ENCODE measurements at regions not wholly inside any gene's neighbourhood (a gene's known extent, or its start where the extent isn't known, plus 50 kb on each side); places are given as distances from the start of the nearest gene placed in this dataset.

DNA sequence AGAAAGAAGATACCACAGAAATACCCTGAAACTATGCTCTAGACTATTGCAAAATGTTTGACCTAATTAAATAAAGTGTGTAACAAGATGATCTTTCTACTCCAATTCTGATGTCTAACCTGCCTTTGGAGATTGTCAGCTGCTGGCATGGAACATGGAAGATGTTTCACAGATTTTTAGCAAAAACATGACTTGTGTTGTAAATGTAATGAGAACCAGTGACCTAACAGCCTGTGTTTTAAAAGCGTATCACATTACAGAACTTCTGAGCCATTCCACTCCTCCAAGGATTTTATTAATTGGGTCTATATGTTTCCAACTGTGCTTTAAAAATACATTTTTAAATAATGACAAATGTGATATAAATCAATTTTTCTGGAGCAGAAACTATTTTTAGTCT is 526.3 kb upstream of the SEMA3D start:
- Mint-ChIP-seq H3K36me3 (ENCODE audit: insufficient read depth, unreplicated experiment) (no peaks in the 10 kb centered on the region), H3K27ac (ENCODE audit: unreplicated experiment) (no peak overlapping the region), H3K4me3 (ENCODE audit: unreplicated experiment) (no peak overlapping the region), H3K9me3 (ENCODE audit: unreplicated experiment) (no peaks in the 10 kb centered on the region), H3K4me1 (ENCODE audit: low read depth, unreplicated experiment) (no peaks in the 10 kb centered on the region), H3K27me3 (ENCODE audit: insufficient read depth, unreplicated experiment) (no peaks in the 10 kb centered on the region)
- Histone ChIP-seq H3K4me1 (no peaks in the 10 kb centered on the region), H3K27me3 (replicated peaks; ENCODE audit: control insufficient read depth, insufficient read depth, low read length) (no peaks in the 10 kb centered on the region), H3K9me3 (no peaks in the 10 kb centered on the region), H3K36me3 (ENCODE audit: control insufficient read depth, insufficient read depth, low read length) (no peaks in the 10 kb centered on the region), H3K4me3 (ENCODE audit: low read depth, low read length) (no peak overlapping the region)
- CTCF ChIA-PET = no interaction called here
- POLR2A ChIA-PET = no interaction called here
- TF ChIP-seq, protein P1, sequence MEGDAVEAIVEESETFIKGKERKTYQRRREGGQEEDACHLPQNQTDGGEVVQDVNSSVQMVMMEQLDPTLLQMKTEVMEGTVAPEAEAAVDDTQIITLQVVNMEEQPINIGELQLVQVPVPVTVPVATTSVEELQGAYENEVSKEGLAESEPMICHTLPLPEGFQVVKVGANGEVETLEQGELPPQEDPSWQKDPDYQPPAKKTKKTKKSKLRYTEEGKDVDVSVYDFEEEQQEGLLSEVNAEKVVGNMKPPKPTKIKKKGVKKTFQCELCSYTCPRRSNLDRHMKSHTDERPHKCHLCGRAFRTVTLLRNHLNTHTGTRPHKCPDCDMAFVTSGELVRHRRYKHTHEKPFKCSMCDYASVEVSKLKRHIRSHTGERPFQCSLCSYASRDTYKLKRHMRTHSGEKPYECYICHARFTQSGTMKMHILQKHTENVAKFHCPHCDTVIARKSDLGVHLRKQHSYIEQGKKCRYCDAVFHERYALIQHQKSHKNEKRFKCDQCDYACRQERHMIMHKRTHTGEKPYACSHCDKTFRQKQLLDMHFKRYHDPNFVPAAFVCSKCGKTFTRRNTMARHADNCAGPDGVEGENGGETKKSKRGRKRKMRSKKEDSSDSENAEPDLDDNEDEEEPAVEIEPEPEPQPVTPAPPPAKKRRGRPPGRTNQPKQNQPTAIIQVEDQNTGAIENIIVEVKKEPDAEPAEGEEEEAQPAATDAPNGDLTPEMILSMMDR (IDR thresholded peaks at IDR 0.05; ENCODE audit: insufficient read depth in 1 of 2, low read depth in 1 of 2, low read length in 1 of 2, severe bottlenecking in 1 of 2, unreplicated experiment in 1 of 2) = no peak
- no TSS peak for BruUV-seq (replicated peaks)
- intact Hi-C loops (cut with micrococcal nuclease; ENCODE audit: unreplicated experiment) = no loop called here
- DNase-seq = no peak

DNA sequence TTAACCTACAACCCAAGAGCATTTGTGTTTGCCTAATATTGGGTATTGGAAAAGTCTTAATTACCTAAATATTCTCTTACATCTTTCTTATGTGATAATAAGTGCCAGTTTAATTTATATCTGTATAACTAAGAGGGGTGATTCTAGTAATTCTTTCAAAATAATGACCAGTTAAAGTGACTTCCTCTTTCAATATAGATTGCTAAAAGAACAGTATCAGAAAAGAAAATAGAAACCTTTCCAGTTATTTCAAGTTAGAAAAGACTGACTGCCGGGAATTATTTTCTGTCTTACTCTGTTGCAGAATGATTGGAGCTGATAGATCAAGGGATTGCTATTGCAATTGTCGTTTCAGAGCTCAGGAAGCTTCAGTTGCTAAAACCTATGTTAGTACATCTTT is 525.0 kb upstream of the SEMA3D start:
- POLR2A ChIA-PET = no interaction called here
- no TSS peak for BruUV-seq (replicated peaks)

DNA sequence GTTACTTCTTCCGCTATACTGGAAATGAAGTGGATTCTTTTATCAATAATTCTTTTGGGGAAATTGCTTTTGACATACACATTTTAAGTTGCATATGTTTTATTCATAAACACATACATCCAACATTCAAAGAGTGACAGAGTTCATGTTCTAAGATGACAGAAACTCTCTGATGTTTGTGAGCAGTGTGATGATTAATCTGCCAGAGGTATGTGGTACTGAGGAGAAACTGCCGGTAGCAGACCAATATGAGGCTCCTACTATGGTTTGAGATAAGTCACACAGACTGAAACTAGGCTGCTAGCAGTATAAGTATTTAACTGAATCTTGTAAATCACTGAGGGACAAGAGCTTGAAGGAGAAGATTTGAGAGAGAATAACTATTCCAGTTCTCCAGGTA is 524.1 kb upstream of the SEMA3D start:
- Mint-ChIP-seq H3K4me3 (ENCODE audit: unreplicated experiment) (no peak overlapping the region), H3K27me3 (ENCODE audit: insufficient read depth, unreplicated experiment) (no peaks in the 10 kb centered on the region), H3K4me1 (ENCODE audit: low read depth, unreplicated experiment) (no peaks in the 10 kb centered on the region), H3K9me3 (ENCODE audit: unreplicated experiment) (no peaks in the 10 kb centered on the region), H3K27ac (ENCODE audit: unreplicated experiment) (no peak overlapping the region), H3K36me3 (ENCODE audit: insufficient read depth, unreplicated experiment) (no peaks in the 10 kb centered on the region)
- Histone ChIP-seq H3K36me3 (ENCODE audit: control insufficient read depth, insufficient read depth, low read length) (no peaks in the 10 kb centered on the region), H3K4me1 (no peaks in the 10 kb centered on the region), H3K9me3 (no peaks in the 10 kb centered on the region), H3K4me3 (ENCODE audit: low read depth, low read length) (no peak overlapping the region), H3K27me3 (replicated peaks; ENCODE audit: control insufficient read depth, insufficient read depth, low read length) (no peaks in the 10 kb centered on the region)
- DNase-seq = no peak
- TF ChIP-seq, protein P1 (IDR thresholded peaks at IDR 0.05; ENCODE audit: insufficient read depth in 1 of 2, low read depth in 1 of 2, low read length in 1 of 2, severe bottlenecking in 1 of 2, unreplicated experiment in 1 of 2) = no peak
- BruUV-seq (replicated peaks) = no TSS peak
- ChIA-PET CTCF (interaction anchor here (0.5 kb wide), 1 partner anchor 293 kb away, joined by 5 read pairs; no protein-coding TSS in a partner anchor), POLR2A (no interaction called here)
- intact Hi-C loops (cut with micrococcal nuclease; ENCODE audit: unreplicated experiment) = no loop called here

More for the DNA sequence above, 525.0 kb upstream of the SEMA3D start:
- Mint-ChIP-seq H3K27ac (ENCODE audit: unreplicated experiment) (no peak overlapping the region), H3K36me3 (ENCODE audit: insufficient read depth, unreplicated experiment) (no peaks in the 10 kb centered on the region), H3K4me1 (ENCODE audit: low read depth, unreplicated experiment) (no peaks in the 10 kb centered on the region), H3K27me3 (ENCODE audit: insufficient read depth, unreplicated experiment) (no peaks in the 10 kb centered on the region), H3K4me3 (ENCODE audit: unreplicated experiment) (no peak overlapping the region), H3K9me3 (ENCODE audit: unreplicated experiment) (no peaks in the 10 kb centered on the region)
- Histone ChIP-seq H3K4me3 (ENCODE audit: low read depth, low read length) (no peak overlapping the region), H3K27me3 (replicated peaks; ENCODE audit: control insufficient read depth, insufficient read depth, low read length) (no peaks in the 10 kb centered on the region), H3K9me3 (no peaks in the 10 kb centered on the region), H3K4me1 (no peaks in the 10 kb centered on the region), H3K36me3 (ENCODE audit: control insufficient read depth, insufficient read depth, low read length) (no peaks in the 10 kb centered on the region)
- CTCF ChIA-PET = no interaction called here
- intact Hi-C loops (cut with micrococcal nuclease; ENCODE audit: unreplicated experiment) = no loop called here
- TF ChIP-seq, protein P1 (IDR thresholded peaks at IDR 0.05; ENCODE audit: insufficient read depth in 1 of 2, low read depth in 1 of 2, low read length in 1 of 2, severe bottlenecking in 1 of 2, unreplicated experiment in 1 of 2) = no peak
- DNase-seq = no peak

Data from Caco-2 (cell line).